IMR-90 (cell line): ENCODE measurements at regions not wholly inside any gene's neighbourhood (a gene's known extent, or its start where the extent isn't known, plus 50 kb on each side); places are given as distances from the start of the nearest gene placed in this dataset.

Experiments
- ATAC-seq: fragments of 200-7000 bp; cut with Tn5 transposase; 2 replicates; pipeline ENCODE4 v1.9.1; 2020; ENCODE audit warnings: low read depth, mild to moderate bottlenecking, moderate library complexity
- BruUV-seq: library from RNA; stranded (reverse); fragments of 400-500 nt; replicated peaks from 2 replicates; lab custom pipeline; 2021; lab: Mats Ljungman, UMichigan
- CTCF ChIA-PET: fragments of 300-600 bp; formaldehyde crosslinking; extraction: SDS; loops from one replicate; lab custom pipeline; 2021; ENCODE audit warnings: antibody characterized with exemption; lab: Yijun Ruan, JAX
- POLR2A ChIA-PET: fragments of 300-600 bp; sonication (Branson Sonifier 250); formaldehyde crosslinking; loops from one replicate; lab custom pipeline; 2022; ENCODE audit warnings: antibody characterized with exemption; ENCODE audit not compliant: unreplicated experiment; lab: Charles Lee
- DNase-seq: peaks from one replicate; pipeline ENCODE4 v3.0.0; 2013
- H2AFZ ChIP-seq: replicated peaks from 2 replicates; pipeline ENCODE3; 2013; ENCODE audit warnings: low read length, mild to moderate bottlenecking; ENCODE audit not compliant: poor library complexity
- H2AK5ac ChIP-seq: 2 replicates; pipeline ENCODE4 v1.6.1; 2013; ENCODE audit warnings: low read depth, low read length, inconsistent platforms
- H2AK9ac ChIP-seq: replicated peaks from 2 replicates; pipeline ENCODE3; 2013; ENCODE audit warnings: mild to moderate bottlenecking, low read depth, low read length, moderate library complexity; ENCODE audit not compliant: poor library complexity
- H2BK120ac ChIP-seq: 2 replicates; pipeline ENCODE4 v1.6.1; 2013; ENCODE audit warnings: low read depth, low read length, inconsistent platforms
- H2BK15ac ChIP-seq: 3 replicates; pipeline ENCODE4 v1.6.1; 2013; ENCODE audit warnings: low read depth, low read length, inconsistent platforms
- H2BK20ac ChIP-seq: 2 replicates; pipeline ENCODE4 v1.6.1; 2013; ENCODE audit warnings: low read depth, mild to moderate bottlenecking, inconsistent platforms, low read length, moderate library complexity
- H2BK5ac ChIP-seq: 2 replicates; pipeline ENCODE4 v1.6.1; 2013; ENCODE audit warnings: mild to moderate bottlenecking, low read depth, low read length, inconsistent platforms; ENCODE audit not compliant: poor library complexity, severe bottlenecking
- H3K14ac ChIP-seq: replicated peaks from 2 replicates; pipeline ENCODE4 v1.6.1; 2013; ENCODE audit warnings: low read depth, low read length, inconsistent platforms
- H3K18ac ChIP-seq: 2 replicates; pipeline ENCODE4 v1.6.1; 2013; ENCODE audit warnings: low read depth, low read length, control low read depth
- H3K23ac ChIP-seq: 2 replicates; pipeline ENCODE4 v1.6.1; 2013; ENCODE audit warnings: low read depth, low read length, inconsistent platforms
- H3K27ac ChIP-seq: 2 replicates; pipeline ENCODE4 v1.5.1; 2013; ENCODE audit warnings: mild to moderate bottlenecking, control low read depth, low read length; ENCODE audit not compliant: insufficient read depth
- H3K27me3 ChIP-seq: 2 replicates; pipeline ENCODE4 v1.6.1; 2013; ENCODE audit warnings: low read length; ENCODE audit not compliant: control insufficient read depth, insufficient read depth
- H3K36me3 ChIP-seq: 2 replicates; pipeline ENCODE4 v1.6.1; 2013; ENCODE audit warnings: low read length, mixed read lengths; ENCODE audit not compliant: control insufficient read depth, insufficient read depth
- H3K4ac ChIP-seq: 2 replicates; pipeline ENCODE4 v1.6.1; 2013; ENCODE audit warnings: low read depth, low read length, inconsistent platforms
- H3K4me1 ChIP-seq: 2 replicates; pipeline ENCODE4 v1.6.1; 2013; ENCODE audit warnings: low read length, mixed read lengths; ENCODE audit not compliant: control insufficient read depth, insufficient read depth
- H3K4me2 ChIP-seq: 2 replicates; pipeline ENCODE4 v1.6.1; 2013; ENCODE audit warnings: low read depth, mild to moderate bottlenecking, control low read depth, low read length, moderate library complexity
- H3K4me3 ChIP-seq: 2 replicates; pipeline ENCODE4 v1.5.1; 2013; ENCODE audit warnings: low read depth, mild to moderate bottlenecking, control low read depth, low read length, moderate library complexity; ENCODE audit not compliant: insufficient read depth
- H3K56ac ChIP-seq: 2 replicates; pipeline ENCODE4 v1.6.1; 2013; ENCODE audit warnings: low read length, inconsistent platforms; ENCODE audit not compliant: insufficient read depth; ENCODE audit errors: extremely low read depth
- H3K79me1 ChIP-seq, 2 experiments: 2 replicates each; pipeline ENCODE4 v1.6.1; 2013; ENCODE audit warnings: low read length in 2 of 2, inconsistent platforms in 1 of 2, low read depth in 1 of 2
- H3K9ac ChIP-seq: 2 replicates; pipeline ENCODE4 v1.6.1; 2013; ENCODE audit warnings: low read depth, low read length, control low read depth
- H3K9me1 ChIP-seq: 2 replicates; pipeline ENCODE4 v1.6.1; 2013; ENCODE audit warnings: low read length, inconsistent platforms; ENCODE audit not compliant: insufficient read depth
- H3K9me3 ChIP-seq: 2 replicates; pipeline ENCODE4 v1.6.1; 2013; ENCODE audit warnings: low read length; ENCODE audit not compliant: control insufficient read depth, insufficient read depth
- H4K20me1 ChIP-seq: 2 replicates; pipeline ENCODE4 v1.6.1; 2013; ENCODE audit warnings: low read length, inconsistent platforms; ENCODE audit not compliant: insufficient read depth
- H4K5ac ChIP-seq: 2 replicates; pipeline ENCODE4 v1.6.1; 2013; ENCODE audit warnings: mild to moderate bottlenecking, low read depth, low read length, control low read depth
- H4K8ac ChIP-seq, 2 experiments: 2 replicates each; pipeline ENCODE4 v1.6.1; 2013; ENCODE audit warnings: low read depth in 2 of 2, low read length in 2 of 2, control low read depth in 1 of 2, inconsistent platforms in 1 of 2
- H4K91ac ChIP-seq: 2 replicates; pipeline ENCODE4 v1.6.1; 2013; ENCODE audit warnings: low read depth, low read length, inconsistent platforms; ENCODE audit not compliant: insufficient read depth
- BHLHE40 ChIP-seq: fragments of 150-350 bp; IDR thresholded peaks from 2 replicates; pipeline ENCODE4 v1.6.1; 2016; ENCODE audit warnings: mild to moderate bottlenecking, low read depth, low read length
- CEBPB ChIP-seq: IDR thresholded peaks from 2 replicates; pipeline ENCODE4 v1.6.1; 2012; ENCODE audit warnings: low read depth, low read length, improper control_type of control experiment
- CHD1 ChIP-seq: IDR thresholded peaks from 2 replicates; pipeline ENCODE4 v1.6.1; 2012; ENCODE audit warnings: low read depth, low read length, improper control_type of control experiment
- CTCF ChIP-seq: conservative IDR thresholded peaks from 2 replicates; pipeline ENCODE4 v1.5.1; 2012; ENCODE audit warnings: mild to moderate bottlenecking, low read depth, low read length, improper control_type of control experiment
- ELK1 ChIP-seq: fragments of 150-350 bp; IDR thresholded peaks from 2 replicates; pipeline ENCODE4 v1.6.1; 2016; ENCODE audit warnings: low read depth, mild to moderate bottlenecking, low read length, moderate library complexity, borderline replicate concordance
- MAFK ChIP-seq: IDR thresholded peaks from 2 replicates; pipeline ENCODE4 v1.6.1; 2012; ENCODE audit warnings: low read depth, low read length, improper control_type of control experiment
- MAZ ChIP-seq: IDR thresholded peaks from 2 replicates; pipeline ENCODE4 v1.6.1; 2012; ENCODE audit warnings: low read depth, mild to moderate bottlenecking, low read length, improper control_type of control experiment, moderate library complexity, borderline replicate concordance
- MXI1 ChIP-seq: IDR thresholded peaks from 2 replicates; pipeline ENCODE4 v1.6.1; 2012; ENCODE audit warnings: low read depth, mild to moderate bottlenecking, low read length, moderate library complexity, borderline replicate concordance
- NFE2L2 ChIP-seq: fragments of 150-350 bp; IDR thresholded peaks from 2 replicates; pipeline ENCODE4 v1.6.1; 2016; ENCODE audit warnings: low read depth, mild to moderate bottlenecking, low read length
- POLR2A ChIP-seq: IDR thresholded peaks from 2 replicates; pipeline ENCODE4 v1.6.1; 2012; ENCODE audit warnings: mild to moderate bottlenecking, low read depth, low read length
- RAD21 ChIP-seq: IDR thresholded peaks from 2 replicates; pipeline ENCODE4 v1.6.1; 2012; ENCODE audit warnings: low read length, improper control_type of control experiment
- RCOR1 ChIP-seq: IDR thresholded peaks from 2 replicates; pipeline ENCODE4 v1.6.1; 2012; ENCODE audit warnings: mild to moderate bottlenecking, low read length, improper control_type of control experiment; ENCODE audit not compliant: insufficient replicate concordance
- RFX5 ChIP-seq: IDR thresholded peaks from 2 replicates; pipeline ENCODE4 v1.8.0; 2012; ENCODE audit warnings: low read depth, mild to moderate bottlenecking, low read length, moderate library complexity
- USF2 ChIP-seq: fragments of 150-350 bp; IDR thresholded peaks from 2 replicates; pipeline ENCODE4 v1.6.1; 2017; ENCODE audit warnings: mild to moderate bottlenecking, antibody characterized with exemption, low read length, low read depth
- WGBS, 2 experiments: methylation state at CpG; one replicate each; pipeline versions ENCODE4 v1.1.5 to v1.1.7; 2013; ENCODE audit warnings: missing lambda C conversion rate in 2 of 2; ENCODE audit not compliant: insufficient read length in 1 of 2; ENCODE audit errors: extremely low coverage in 2 of 2; 5-methylcytosine and 5-hydroxymethylcytosine counted together
- dilution Hi-C: fragments of 300-500 bp; cut with HindIII; formaldehyde crosslinking; loops from one replicate; pipeline ENCODE4 v1.14.3; 2018; ENCODE audit warnings: low sequenced_read_pairs; ENCODE audit not compliant: unreplicated experiment
- in situ Hi-C: fragments of 300-500 bp; cut with MboI; formaldehyde crosslinking; loops from 3 replicates; pipeline ENCODE4 v1.14.3; 2019; ENCODE audit warnings: low sequenced_read_pairs, inconsistent platforms, mixed read lengths
- intact Hi-C: fragments of 100-400 bp; cut with micrococcal nuclease; formaldehyde crosslinking; loops from 2 replicates; pipeline ENCODE4 v1.10.0; 2022

- Histone ChIP-seq H2AK5ac (no peak overlapping the region), H2BK120ac (no peak overlapping the region), H3K14ac (no peak overlapping the region), H2BK5ac (no peak overlapping the region), H3K4me1 (no peaks in the 10 kb centered on the region; the same call in 1 of the 2 replicates), H3K56ac (no peak overlapping the region), H4K91ac (no peak overlapping the region), H3K23ac (no peak overlapping the region), H3K9me1 (no peaks in the 10 kb centered on the region), H4K8ac (no peak overlapping the region), H4K5ac (no peak overlapping the region), H3K9ac (no peak overlapping the region), H4K20me1 (no peaks in the 10 kb centered on the region), H3K36me3 (no peaks in the 10 kb centered on the region), H2AFZ (no peak overlapping the region), H3K27me3 (peaks cover 20% of the 10 kb centered on the region), H3K4me3 (no peak overlapping the region), H3K4ac (no peak overlapping the region), H2AK9ac (no peak overlapping the region), H2BK20ac (no peak overlapping the region), H3K9me3 (no peaks in the 10 kb centered on the region), H3K4me2 (no peak overlapping the region), H3K18ac (no peak overlapping the region), H3K79me1 (no peaks in the 10 kb centered on the region), H3K27ac (no peak overlapping the region), H2BK15ac (no peak overlapping the region)
- ChIA-PET POLR2A (no interaction called here), CTCF (no interaction called here)
- dilution Hi-C loops (no loop called here), intact Hi-C loops (loop anchor here (5.0 kb wide), 1 partner anchor 857 kb away; no protein-coding TSS in a partner anchor), in situ Hi-C loops (no loop called here)
- WGBS, 2 experiments = 93% methylated on average over 3 of the region's 3 CpGs; no CpG with 5 or more reads in 1 of the 2 experiments
- BruUV-seq = no TSS peak
- no peak for DNase-seq
- ATAC-seq = no peak
- no peak for TF ChIP-seq MXI1
- no peak for TF ChIP-seq RCOR1
- no peak for TF ChIP-seq CHD1
- TF ChIP-seq USF2 = no peak
- TF ChIP-seq MAZ = no peak
- no peak for TF ChIP-seq MAFK
- no peak for TF ChIP-seq POLR2A
- no peak for TF ChIP-seq NFE2L2
- TF ChIP-seq BHLHE40 = no peak
- TF ChIP-seq RFX5 = no peak
- TF ChIP-seq ELK1 = no peak
- no peak for TF ChIP-seq CEBPB
- TF ChIP-seq RAD21 = no peak
- TF ChIP-seq CTCF = no peak
Measured at GRCh38 chr11:31964181-31964580, 126.7 kb upstream of the RCN1 start.
